ENCODE measurements at regions not wholly inside any gene's neighbourhood (a gene's known extent, or its start where the extent isn't known, plus 50 kb on each side); places are given as distances from the start of the nearest gene placed in this dataset.

GRCh38 chr7:16169537-16169936, 251.8 kb downstream of the CRPPA start:
- TF ChIP-seq CTCF (IDR thresholded peaks at IDR 0.05; ENCODE audit: low read depth, low read length), result no peak
- TF ChIP-seq POLR2A (IDR thresholded peaks at IDR 0.05; ENCODE audit: extremely low read depth, insufficient read length), result no peak
- no peak for TF ChIP-seq MAX (IDR thresholded peaks at IDR 0.05; ENCODE audit: low read depth, low read length)

Measured in NB4 (cell line).